ENCODE measurements at regions not wholly inside any gene's neighbourhood (a gene's known extent, or its start where the extent isn't known, plus 50 kb on each side); places are given as distances from the start of the nearest gene placed in this dataset.
"Not testable (repeated sequence)": the region's sequence is repeated elsewhere in the genome, so short reads cannot be mapped to it uniquely, and the experiment has no call there.

DNA sequence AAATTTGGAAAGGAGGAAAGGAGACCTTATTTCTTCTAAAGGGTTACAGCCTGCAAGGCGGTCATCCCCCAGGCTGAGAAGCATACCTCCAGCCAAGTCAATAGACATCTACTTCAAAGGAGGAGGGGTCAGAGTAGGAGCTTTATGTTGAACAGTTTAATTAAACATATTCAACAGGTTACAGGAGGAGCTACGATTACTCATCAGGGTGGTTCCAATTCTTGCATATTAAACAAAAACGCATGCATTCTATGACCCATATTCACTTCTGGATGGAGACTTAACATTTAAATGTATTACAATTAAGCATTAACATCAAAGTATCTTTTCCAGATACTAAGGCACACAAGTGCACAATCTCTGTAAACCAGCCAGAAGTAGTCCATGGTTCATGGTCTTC is 1955.0 kb downstream of the PCDH9 start:
- no peak overlapping the region for H3K27ac ChIP-seq (replicated peaks in 1 of 4)
- H3K27me3 ChIP-seq: no peaks in the 10 kb centered on the region
- H3K9me3 ChIP-seq: peaks cover 0 to 16% (median 8%) of the 10 kb centered on the region in 4 donors
- WGBS: 94% methylated on average over 3 of the region's 3 CpGs
- no peaks in the 10 kb centered on the region for H3K36me3 ChIP-seq
- H3K4me1 ChIP-seq: no peaks in the 10 kb centered on the region
- H3K4me3 ChIP-seq: no peak overlapping the region
- no peak for DNase-seq (ENCODE audit: extremely low spot score)
- intact Hi-C loops (cut with DNase I): no loop called here
- TF ChIP-seq POLR2AphosphoS5 (IDR thresholded peaks at IDR 0.05) (no peak), EP300 (IDR thresholded peaks at IDR 0.05) (no peak), POLR2A (IDR thresholded peaks at IDR 0.05; ENCODE audit: low read depth) (no peak), CTCF (IDR thresholded peaks at IDR 0.05) (no peak)

- intact Hi-C loops (cut with DNase I); DNase-seq (ENCODE audit: extremely low spot score); H3K4me3 ChIP-seq; H3K4me1 ChIP-seq; H3K27ac ChIP-seq (replicated peaks in 1 of 4); H3K36me3 ChIP-seq; H3K27me3 ChIP-seq: not testable (repeated sequence)
- H3K9me3 ChIP-seq: peaks cover 0 to 16% (median 8%) of the 10 kb centered on the region in 4 donors
- 89% methylated on average over 6 of the region's 6 CpGs for WGBS
Measured at GRCh38 chr13:65273811-65274420, 1956.2 kb downstream of the PCDH9 start.

- H3K4me3 ChIP-seq: no peak overlapping the region
- no peak for TF ChIP-seq POLR2AphosphoS5 (IDR thresholded peaks at IDR 0.05)
- no peak for TF ChIP-seq EP300 (IDR thresholded peaks at IDR 0.05)
- no peak for TF ChIP-seq CTCF (IDR thresholded peaks at IDR 0.05)
- no peak for TF ChIP-seq POLR2A (IDR thresholded peaks at IDR 0.05; ENCODE audit: low read depth)
- no peaks in the 10 kb centered on the region for H3K9me3 ChIP-seq
- no peaks in the 10 kb centered on the region for H3K4me1 ChIP-seq
- H3K27ac ChIP-seq (replicated peaks in 1 of 4): no peak overlapping the region
- intact Hi-C loops (cut with DNase I): no loop called here
- no peak for DNase-seq (ENCODE audit: extremely low spot score)
- no peaks in the 10 kb centered on the region for H3K36me3 ChIP-seq
- H3K27me3 ChIP-seq: no peaks in the 10 kb centered on the region
Measured at GRCh38 chr13:65268009-65268408, 1962.1 kb downstream of the PCDH9 start.

- no peak for DNase-seq (ENCODE audit: extremely low spot score)
- Histone ChIP-seq H3K9me3 (no peaks in the 10 kb centered on the region), H3K4me3 (no peak overlapping the region), H3K36me3 (no peaks in the 10 kb centered on the region), H3K27ac (replicated peaks in 1 of 4) (no peak overlapping the region), H3K27me3 (no peaks in the 10 kb centered on the region), H3K4me1 (peaks cover 0 to 6% (median 5%) of the 10 kb centered on the region in 4 donors)
- TF ChIP-seq CTCF (IDR thresholded peaks at IDR 0.05): no peak
- TF ChIP-seq POLR2A (IDR thresholded peaks at IDR 0.05; ENCODE audit: low read depth): no peak
- no peak for TF ChIP-seq POLR2AphosphoS5 (IDR thresholded peaks at IDR 0.05)
- no peak for TF ChIP-seq EP300 (IDR thresholded peaks at IDR 0.05)
- WGBS: 83% methylated on average over 1 of the region's 1 CpG
- intact Hi-C loops (cut with DNase I): no loop called here
Measured at GRCh38 chr13:65265988-65266387, 1964.1 kb downstream of the PCDH9 start.

GRCh38 chr13:65264066-65264465 is 1966.1 kb downstream of the PCDH9 start:
- H3K27ac ChIP-seq (replicated peaks in 1 of 4): no peak overlapping the region
- no peaks in the 10 kb centered on the region for H3K36me3 ChIP-seq
- no peak for DNase-seq (ENCODE audit: extremely low spot score)
- intact Hi-C loops (cut with DNase I): no loop called here
- H3K27me3 ChIP-seq: no peaks in the 10 kb centered on the region
- no peak for TF ChIP-seq CTCF (IDR thresholded peaks at IDR 0.05)
- TF ChIP-seq POLR2AphosphoS5 (IDR thresholded peaks at IDR 0.05): no peak
- TF ChIP-seq POLR2A (IDR thresholded peaks at IDR 0.05; ENCODE audit: low read depth): no peak
- no peak for TF ChIP-seq EP300 (IDR thresholded peaks at IDR 0.05)
- H3K9me3 ChIP-seq: no peaks in the 10 kb centered on the region
- WGBS: 93% methylated on average over 2 of the region's 2 CpGs
- no peak overlapping the region for H3K4me3 ChIP-seq
- peaks cover 0 to 7% (median 5%) of the 10 kb centered on the region in 4 donors for H3K4me1 ChIP-seq

All from esophagus muscularis mucosa (tissue), 4 donors.